AG04450 (cell line): ENCODE measurements at regions not wholly inside any gene's neighbourhood (a gene's known extent, or its start where the extent isn't known, plus 50 kb on each side); places are given as distances from the start of the nearest gene placed in this dataset.

Experiments
- CTCF ChIA-PET: fragments of 300-600, 350-600 bp; formaldehyde crosslinking; extraction: SDS; loops from one replicate; lab custom pipeline; 2022; ENCODE audit warnings: antibody characterized with exemption, inconsistent platforms; lab: Charles Lee
- POLR2A ChIA-PET: fragments of 350-600 bp; formaldehyde crosslinking; extraction: SDS; loops from one replicate; lab custom pipeline; 2021; ENCODE audit warnings: antibody characterized with exemption, inconsistent platforms; lab: Yijun Ruan, JAX
- DNase-seq: peaks from one replicate; pipeline ENCODE4 v3.0.0-alpha.2; 2011; ENCODE audit warnings: low read depth, low spot score
- H3K27ac ChIP-seq: one replicate; pipeline ENCODE4 v1.5.1; 2012; ENCODE audit warnings: low read depth, low read length, control low read depth
- H3K27me3 ChIP-seq: one replicate; pipeline ENCODE4 v1.6.0; 2012; ENCODE audit warnings: low read length; ENCODE audit not compliant: control insufficient read depth, insufficient read depth
- H3K4me3 ChIP-seq: 2 replicates; pipeline ENCODE4 v1.5.1; 2011; ENCODE audit warnings: mild to moderate bottlenecking, low read depth, low read length, control low read depth
- H3K9me3 ChIP-seq: 2 replicates; pipeline ENCODE4 v1.5.1; 2012; ENCODE audit warnings: low read length; ENCODE audit not compliant: control insufficient read depth, insufficient read depth
- CTCF ChIP-seq: IDR thresholded peaks from 2 replicates; pipeline ENCODE4 v1.5.1; 2011; ENCODE audit warnings: low read depth, low read length, control low read depth, inconsistent platforms

- Histone ChIP-seq H3K27ac (no peak overlapping the region), H3K27me3 (no peaks in the 10 kb centered on the region), H3K4me3 (no peak overlapping the region), H3K9me3 (no peaks in the 10 kb centered on the region; the same call in 1 of the 2 replicates)
- DNase-seq = no peak
- no peak for TF ChIP-seq CTCF
- CTCF ChIA-PET = no interaction called here
- POLR2A ChIA-PET = no interaction called here
Measured at GRCh38 chr4:32525420-32525819, 1805.3 kb downstream of the PCDH7 start.

GRCh38 chr4:32544846-32545245 is 1824.7 kb downstream of the PCDH7 start:
- Histone ChIP-seq H3K4me3 (no peak overlapping the region), H3K27me3 (no peaks in the 10 kb centered on the region), H3K9me3 (peaks cover 3% of the 10 kb centered on the region; the same call in 1 of the 2 replicates), H3K27ac (no peak overlapping the region)
- ChIA-PET CTCF (no interaction called here), POLR2A (no interaction called here)
- DNase-seq = no peak
- TF ChIP-seq CTCF = no peak

DNA sequence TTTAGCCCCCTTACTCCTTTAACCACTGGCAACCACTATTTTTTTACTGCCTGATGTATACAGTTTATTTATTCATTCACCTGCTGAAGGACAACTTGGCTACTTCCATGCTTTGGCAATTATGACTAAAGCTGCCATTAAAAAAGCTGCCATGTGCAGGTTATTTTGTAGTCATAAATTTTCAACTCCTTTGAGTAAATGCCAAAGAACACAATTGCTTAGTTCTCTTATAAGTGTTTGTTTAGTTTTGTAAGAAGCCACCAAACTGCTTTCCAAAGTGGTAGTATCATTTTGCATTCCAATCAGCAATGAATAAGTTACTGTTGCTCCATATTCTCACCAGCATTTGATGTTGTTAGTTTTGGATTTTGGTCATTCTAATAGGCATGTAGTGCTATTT is 1831.8 kb downstream of the PCDH7 start:
- TF ChIP-seq CTCF = no peak
- Histone ChIP-seq H3K27ac (no peak overlapping the region), H3K4me3 (no peak overlapping the region), H3K9me3 (no peaks in the 10 kb centered on the region), H3K27me3 (no peaks in the 10 kb centered on the region)
- ChIA-PET POLR2A (no interaction called here), CTCF (no interaction called here)
- DNase-seq = no peak

DNA sequence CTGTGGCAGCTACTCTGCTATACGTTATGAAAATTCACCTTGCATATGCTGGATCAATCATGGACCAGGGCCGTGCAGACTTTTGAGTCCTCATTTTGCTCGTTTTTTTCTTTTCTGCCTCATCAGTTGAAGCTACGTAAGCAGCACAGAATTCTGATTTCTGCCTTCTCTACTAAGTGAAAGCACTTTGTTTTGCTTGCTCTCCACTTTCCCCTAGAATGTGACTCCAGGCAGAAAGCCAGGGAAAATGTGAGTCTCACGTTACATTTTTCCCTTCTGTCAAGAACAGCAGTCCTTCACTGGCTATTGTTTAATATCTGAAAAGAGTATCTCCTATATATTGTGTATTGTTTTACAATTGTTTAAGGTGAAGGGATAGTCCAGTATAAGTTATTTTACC is 1840.1 kb downstream of the PCDH7 start:
- TF ChIP-seq CTCF = no peak
- POLR2A ChIA-PET = no interaction called here
- H3K27ac ChIP-seq = no peak overlapping the region
- no peak overlapping the region for H3K4me3 ChIP-seq
- no peak for DNase-seq
- H3K9me3 ChIP-seq = no peaks in the 10 kb centered on the region
- CTCF ChIA-PET = no interaction called here
- H3K27me3 ChIP-seq = no peaks in the 10 kb centered on the region

GRCh38 chr4:32562010-32562409 is 1841.8 kb downstream of the PCDH7 start:
- no peak overlapping the region for H3K4me3 ChIP-seq
- ChIA-PET CTCF (no interaction called here), POLR2A (no interaction called here)
- H3K27me3 ChIP-seq = no peaks in the 10 kb centered on the region
- H3K9me3 ChIP-seq = no peaks in the 10 kb centered on the region
- no peak overlapping the region for H3K27ac ChIP-seq
- TF ChIP-seq CTCF = no peak
- DNase-seq = no peak
